ENCODE measurements at regions not wholly inside any gene's neighbourhood (a gene's known extent, or its start where the extent isn't known, plus 50 kb on each side); places are given as distances from the start of the nearest gene placed in this dataset.

GRCh38 chr4:130393642-130394041 lies 1297.7 kb downstream of the C4orf33 start:
- WGBS, 2 experiments (ENCODE audit: extremely low coverage in 2 of 2, insufficient read length in 1 of 2): 80% methylated on average over 1 of the region's 3 CpGs; no CpG with 5 or more reads in 1 of the 2 experiments

More at GRCh38 chr4:130393642-130394041, 1297.7 kb downstream of the C4orf33 start:
- Histone ChIP-seq H2BK5ac (ENCODE audit: low read depth, low read length, poor library complexity, severe bottlenecking) (peak overlapping the region; percentile 87), H2BK15ac (ENCODE audit: low read depth, low read length) (no peak overlapping the region), H3K14ac (replicated peaks; ENCODE audit: low read depth, low read length) (no peak overlapping the region), H3K56ac (ENCODE audit: extremely low read depth, insufficient read depth, low read length) (no peak overlapping the region), H3K23ac (ENCODE audit: low read depth, low read length) (no peak overlapping the region), H3K36me3 (ENCODE audit: control insufficient read depth, insufficient read depth, low read length) (no peaks in the 10 kb centered on the region), H3K9me1 (ENCODE audit: insufficient read depth, low read length) (no peaks in the 10 kb centered on the region), H2AK9ac (replicated peaks; ENCODE audit: low read depth, low read length, poor library complexity) (no peak overlapping the region), H3K79me1 (ENCODE audit: low read depth in 1 of 2, low read length in 2 of 2) (no peaks in the 10 kb centered on the region), H3K4me1 (ENCODE audit: control insufficient read depth, insufficient read depth, low read length) (peaks cover 2% of the 10 kb centered on the region; the same call in 1 of the 2 replicates), H4K91ac (ENCODE audit: insufficient read depth, low read depth, low read length) (no peak overlapping the region), H3K27ac (ENCODE audit: insufficient read depth, low read length) (no peak overlapping the region), H3K4ac (ENCODE audit: low read depth, low read length) (no peak overlapping the region), H3K4me3 (ENCODE audit: insufficient read depth, low read depth, low read length) (no peak overlapping the region), H3K4me2 (ENCODE audit: low read depth, low read length) (no peak overlapping the region), H2BK20ac (ENCODE audit: low read depth, low read length) (0 out of 2 replicates have a peak overlapping the region, but pooled peaks have one; percentile 55), H3K9ac (ENCODE audit: low read depth, low read length) (no peak overlapping the region), H4K5ac (ENCODE audit: low read depth, low read length) (no peak overlapping the region; the same call in 1 of the 2 replicates), H3K18ac (ENCODE audit: low read depth, low read length) (peak overlapping the region; percentile 91; the same call in 1 of the 2 replicates), H4K8ac (ENCODE audit: low read depth in 2 of 2, low read length in 2 of 2) (no peak overlapping the region), H4K20me1 (ENCODE audit: insufficient read depth, low read length) (no peaks in the 10 kb centered on the region), H2AFZ (replicated peaks; ENCODE audit: low read length, poor library complexity) (peak overlapping the region; percentile 5), H2AK5ac (ENCODE audit: low read depth, low read length) (no peak overlapping the region), H3K9me3 (ENCODE audit: control insufficient read depth, insufficient read depth, low read length) (no peaks in the 10 kb centered on the region), H2BK120ac (ENCODE audit: low read depth, low read length) (peak overlapping the region; percentile 63; the same call in 1 of the 2 replicates), H3K27me3 (ENCODE audit: control insufficient read depth, insufficient read depth, low read length) (no peaks in the 10 kb centered on the region)
- ATAC-seq (ENCODE audit: low read depth) (peak; percentile 46), DNase-seq (peak; percentile 60)
- dilution Hi-C loops (cut with HindIII; ENCODE audit: low sequenced_read_pairs, unreplicated experiment): no loop called here
- TF ChIP-seq CTCF (conservative IDR thresholded peaks at IDR 0.05; ENCODE audit: low read depth, low read length): no peak
- no peak for TF ChIP-seq ELK1 (IDR thresholded peaks at IDR 0.05; ENCODE audit: borderline replicate concordance, low read depth, low read length)
- ChIA-PET POLR2A (ENCODE audit: unreplicated experiment) (no interaction called here), CTCF (no interaction called here)
- in situ Hi-C loops (cut with MboI; ENCODE audit: low sequenced_read_pairs): no loop called here
- no TSS peak for BruUV-seq (replicated peaks)
- intact Hi-C loops (cut with micrococcal nuclease): no loop called here

Measured in IMR-90 (cell line).